GM12864 (cell line): ENCODE measurements at regions not wholly inside any gene's neighbourhood (a gene's known extent, or its start where the extent isn't known, plus 50 kb on each side); places are given as distances from the start of the nearest gene placed in this dataset.
"Not testable (repeated sequence)": the region's sequence is repeated elsewhere in the genome, so short reads cannot be mapped to it uniquely, and the experiment has no call there.

Source experiments
- DNase-seq: peaks from one replicate; pipeline ENCODE4 v3.0.0-alpha.2; 2011; ENCODE audit warnings: low read depth
- H3K4me3 ChIP-seq: 2 replicates; pipeline ENCODE4 v1.5.1; 2011; ENCODE audit warnings: mild to moderate bottlenecking, low read depth, low read length, control low read depth
- TF ChIP-seq, protein P1 (sequence below): IDR thresholded peaks from 2 replicates; pipeline ENCODE4 v1.5.1; 2011; ENCODE audit warnings: low read depth, mild to moderate bottlenecking, moderate library complexity, low read length, control low read depth, inconsistent platforms; ENCODE audit errors: missing control alignments

DNA sequence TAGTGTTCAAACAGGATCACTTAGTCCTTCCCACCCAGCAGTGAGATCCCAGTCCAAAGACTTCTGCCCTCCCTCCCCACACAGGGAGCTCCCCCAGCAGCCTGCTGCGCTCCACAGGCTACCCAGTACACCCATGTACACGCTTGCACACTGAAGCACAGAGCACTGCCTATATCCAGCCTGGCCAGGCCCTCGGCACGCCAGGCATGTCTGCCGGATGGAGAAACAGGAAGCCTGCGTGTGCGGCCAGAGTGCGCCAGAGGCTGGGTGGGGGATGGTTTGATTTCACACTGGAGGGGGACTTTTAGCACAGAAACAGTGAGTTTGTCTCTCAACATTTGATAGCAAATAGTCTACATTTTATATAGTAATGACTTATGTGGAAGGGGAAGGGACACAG is 833.5 kb upstream of the IGFBP7 start:
- TF ChIP-seq, protein P1, sequence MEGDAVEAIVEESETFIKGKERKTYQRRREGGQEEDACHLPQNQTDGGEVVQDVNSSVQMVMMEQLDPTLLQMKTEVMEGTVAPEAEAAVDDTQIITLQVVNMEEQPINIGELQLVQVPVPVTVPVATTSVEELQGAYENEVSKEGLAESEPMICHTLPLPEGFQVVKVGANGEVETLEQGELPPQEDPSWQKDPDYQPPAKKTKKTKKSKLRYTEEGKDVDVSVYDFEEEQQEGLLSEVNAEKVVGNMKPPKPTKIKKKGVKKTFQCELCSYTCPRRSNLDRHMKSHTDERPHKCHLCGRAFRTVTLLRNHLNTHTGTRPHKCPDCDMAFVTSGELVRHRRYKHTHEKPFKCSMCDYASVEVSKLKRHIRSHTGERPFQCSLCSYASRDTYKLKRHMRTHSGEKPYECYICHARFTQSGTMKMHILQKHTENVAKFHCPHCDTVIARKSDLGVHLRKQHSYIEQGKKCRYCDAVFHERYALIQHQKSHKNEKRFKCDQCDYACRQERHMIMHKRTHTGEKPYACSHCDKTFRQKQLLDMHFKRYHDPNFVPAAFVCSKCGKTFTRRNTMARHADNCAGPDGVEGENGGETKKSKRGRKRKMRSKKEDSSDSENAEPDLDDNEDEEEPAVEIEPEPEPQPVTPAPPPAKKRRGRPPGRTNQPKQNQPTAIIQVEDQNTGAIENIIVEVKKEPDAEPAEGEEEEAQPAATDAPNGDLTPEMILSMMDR = no peak
- DNase-seq = no peak
- no peak overlapping the region for H3K4me3 ChIP-seq

DNA sequence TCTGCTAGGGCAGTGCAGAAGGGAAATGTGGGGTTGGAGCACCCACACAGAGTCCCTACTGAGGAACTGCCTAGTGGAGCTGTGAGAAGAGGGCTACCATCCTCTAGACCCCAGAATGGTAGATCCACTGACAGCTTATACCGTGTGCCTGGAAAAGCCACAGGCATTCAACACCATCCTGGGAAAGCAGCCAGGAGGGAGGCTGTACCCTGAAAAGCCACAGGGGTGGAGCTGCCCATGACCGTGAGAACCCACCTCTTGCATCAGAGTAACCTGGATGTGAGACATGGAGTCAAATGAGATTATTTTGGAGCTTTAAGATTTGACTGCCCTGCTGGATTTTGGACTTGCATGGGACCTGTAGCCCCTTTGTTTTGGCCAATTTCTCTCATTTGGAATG is 827.1 kb upstream of the IGFBP7 start:
- not testable (repeated sequence) for DNase-seq, H3K4me3 ChIP-seq

DNA sequence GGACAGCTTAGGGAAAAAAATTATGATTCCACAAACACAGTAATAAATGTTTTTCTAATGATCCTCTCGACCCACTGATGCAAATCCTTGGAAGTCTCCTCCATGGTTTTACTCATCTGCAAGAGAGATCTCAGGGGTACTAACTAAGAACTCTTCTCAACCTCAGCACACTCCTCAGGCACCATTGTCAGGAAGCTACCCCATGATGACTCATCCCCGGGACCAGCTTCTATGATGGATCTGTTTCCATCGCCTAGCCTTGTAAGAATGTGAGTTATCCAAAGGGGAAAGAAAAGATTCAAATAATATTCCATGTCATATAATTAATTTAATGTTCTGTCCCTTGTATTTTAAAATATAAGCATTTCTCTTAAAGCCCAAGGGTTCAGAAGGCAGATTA is 816.1 kb upstream of the IGFBP7 start:
- H3K4me3 ChIP-seq = no peak overlapping the region
- TF ChIP-seq, protein P1 = no peak
- no peak for DNase-seq

DNA sequence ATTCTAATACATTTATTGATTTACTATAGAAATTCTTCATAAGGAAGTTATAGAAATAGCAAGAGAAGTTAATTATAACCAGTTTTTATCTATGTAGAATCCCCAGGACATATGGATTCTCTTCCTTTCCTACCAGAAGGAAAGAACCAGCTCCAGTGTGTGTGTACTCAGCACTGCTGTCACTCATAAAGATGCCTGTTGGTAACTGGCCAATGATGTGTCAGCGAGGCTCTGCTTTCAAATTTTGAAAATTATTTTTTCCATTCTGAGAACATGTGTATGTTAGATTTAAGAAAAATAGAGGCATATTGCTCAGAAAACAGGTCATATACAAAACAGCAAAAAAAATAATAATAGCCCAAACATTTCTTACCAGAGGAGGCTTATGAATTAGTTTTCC is 814.8 kb upstream of the IGFBP7 start:
- no peak overlapping the region for H3K4me3 ChIP-seq
- TF ChIP-seq, protein P1 = no peak
- no peak for DNase-seq

DNA sequence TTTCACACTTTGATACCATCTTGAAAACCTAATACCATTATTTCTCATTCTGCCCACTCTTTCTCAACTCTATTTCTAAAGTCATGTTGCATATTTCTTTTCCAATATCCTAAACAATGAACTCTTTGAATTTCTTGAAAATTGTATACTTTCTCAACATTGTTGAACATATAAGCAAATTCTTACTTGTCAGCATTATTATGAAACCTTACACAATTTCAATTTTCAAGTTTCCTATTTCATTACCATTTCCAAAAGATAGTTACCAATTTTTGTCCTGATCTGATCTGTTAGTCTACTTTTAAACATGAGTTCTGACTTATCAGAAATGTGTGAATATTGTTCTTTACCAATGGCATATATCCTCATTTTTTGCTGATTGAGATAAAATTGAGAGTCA is 806.3 kb upstream of the IGFBP7 start:
- no peak overlapping the region for H3K4me3 ChIP-seq
- DNase-seq = no peak
- TF ChIP-seq, protein P1 = no peak

DNA sequence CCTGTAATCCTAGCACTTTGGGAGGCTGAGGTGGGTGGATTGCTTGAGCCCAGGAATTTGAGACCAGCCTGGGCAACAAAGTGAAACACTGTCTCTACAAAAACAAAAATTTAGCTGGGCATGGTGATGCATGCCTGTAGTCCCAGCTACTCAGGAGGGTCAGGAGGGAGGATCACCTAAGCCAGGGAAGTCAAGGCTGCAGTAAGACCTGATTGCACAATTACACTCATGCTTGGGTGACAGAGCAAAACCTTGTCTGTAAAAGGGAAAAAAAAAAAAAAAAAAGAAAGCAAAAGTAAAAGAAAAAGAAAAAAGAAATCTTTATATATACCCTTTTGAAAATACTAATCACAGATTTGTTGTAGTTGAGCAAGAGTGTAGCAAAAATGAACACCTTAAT is 801.0 kb upstream of the IGFBP7 start:
- H3K4me3 ChIP-seq = no peak overlapping the region
- TF ChIP-seq, protein P1 = no peak
- DNase-seq = no peak

DNA sequence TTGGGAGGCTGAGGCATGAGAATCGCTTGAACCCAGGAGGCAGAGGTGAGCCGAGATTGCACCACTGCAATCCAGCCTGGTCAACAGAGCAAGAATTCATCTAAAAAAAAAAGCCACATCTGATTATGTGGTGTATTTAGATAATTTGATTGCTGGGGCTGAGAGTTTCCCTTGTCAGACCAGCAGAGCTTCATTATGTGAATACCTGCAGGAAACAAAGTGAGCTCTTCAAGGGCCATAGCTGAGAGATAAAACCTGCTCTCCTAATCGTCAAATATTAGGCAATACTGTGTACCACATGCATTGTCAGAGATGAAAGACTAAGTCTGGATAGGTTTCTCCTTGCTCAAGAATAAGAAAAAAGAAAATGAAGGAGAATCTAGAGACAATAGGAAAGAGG is 800.0 kb upstream of the IGFBP7 start:
- TF ChIP-seq, protein P1 = no peak
- DNase-seq = no peak
- H3K4me3 ChIP-seq = no peak overlapping the region

DNA sequence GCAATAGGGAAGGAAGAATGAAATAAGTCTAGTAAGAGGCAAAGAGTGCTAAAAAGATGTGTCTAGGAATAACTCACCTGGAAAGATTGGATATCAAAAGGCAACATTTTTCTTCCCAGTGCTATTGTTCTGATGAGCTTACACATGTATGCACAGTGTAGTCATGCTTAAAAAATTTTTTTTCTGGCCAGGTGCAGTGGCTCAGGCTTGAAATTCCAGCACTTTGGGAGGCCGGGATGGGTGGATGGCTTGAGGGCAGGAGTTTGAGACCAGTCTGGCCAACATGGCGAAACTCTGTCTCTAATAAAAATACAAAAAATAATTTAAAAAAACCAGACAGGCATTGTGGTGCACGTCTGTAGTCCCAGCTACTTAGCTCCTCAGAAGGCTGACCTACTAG is 795.8 kb upstream of the IGFBP7 start:
- no peak for DNase-seq
- no peak overlapping the region for H3K4me3 ChIP-seq
- TF ChIP-seq, protein P1 = no peak
